PC-3 (cell line): ENCODE measurements at regions not wholly inside any gene's neighbourhood (a gene's known extent, or its start where the extent isn't known, plus 50 kb on each side); places are given as distances from the start of the nearest gene placed in this dataset.

Source experiments
- EZH2 ChIP-seq: fragments of 300-600 bp; sonication (generic); IDR thresholded peaks from one replicate; pipeline ENCODE4 v1.6.1; 2017; ENCODE audit warnings: antibody characterized with exemption, mild to moderate bottlenecking, low read length; ENCODE audit not compliant: unreplicated experiment
- TF ChIP-seq, protein P1 (sequence below): fragments of 300-600 bp; sonication (generic); conservative IDR thresholded peaks from 2 replicates; pipeline ENCODE4 v1.5.1; 2017; ENCODE audit warnings: antibody characterized with exemption, low read depth, mild to moderate bottlenecking, low read length

DNA sequence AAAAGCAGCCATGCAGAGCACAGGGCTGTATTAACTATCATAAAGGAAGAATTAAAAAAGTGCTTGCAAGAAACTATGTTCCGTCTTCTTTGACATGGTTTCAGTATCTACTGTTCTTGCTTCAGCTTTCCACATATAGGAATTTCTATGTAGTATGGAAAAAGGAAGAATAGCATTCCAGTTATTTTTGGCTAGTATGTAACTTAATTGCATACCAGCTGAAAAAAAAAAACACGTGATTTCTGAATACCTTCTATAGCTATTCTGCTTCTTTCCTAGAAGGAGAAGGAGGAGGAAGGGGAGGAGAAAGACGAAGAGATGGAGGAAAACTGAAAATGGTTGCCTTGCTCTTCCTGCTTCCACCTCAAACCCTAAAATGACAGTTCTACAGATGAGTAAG is 619.0 kb downstream of the KCTD12 start:
- TF ChIP-seq, protein P1, sequence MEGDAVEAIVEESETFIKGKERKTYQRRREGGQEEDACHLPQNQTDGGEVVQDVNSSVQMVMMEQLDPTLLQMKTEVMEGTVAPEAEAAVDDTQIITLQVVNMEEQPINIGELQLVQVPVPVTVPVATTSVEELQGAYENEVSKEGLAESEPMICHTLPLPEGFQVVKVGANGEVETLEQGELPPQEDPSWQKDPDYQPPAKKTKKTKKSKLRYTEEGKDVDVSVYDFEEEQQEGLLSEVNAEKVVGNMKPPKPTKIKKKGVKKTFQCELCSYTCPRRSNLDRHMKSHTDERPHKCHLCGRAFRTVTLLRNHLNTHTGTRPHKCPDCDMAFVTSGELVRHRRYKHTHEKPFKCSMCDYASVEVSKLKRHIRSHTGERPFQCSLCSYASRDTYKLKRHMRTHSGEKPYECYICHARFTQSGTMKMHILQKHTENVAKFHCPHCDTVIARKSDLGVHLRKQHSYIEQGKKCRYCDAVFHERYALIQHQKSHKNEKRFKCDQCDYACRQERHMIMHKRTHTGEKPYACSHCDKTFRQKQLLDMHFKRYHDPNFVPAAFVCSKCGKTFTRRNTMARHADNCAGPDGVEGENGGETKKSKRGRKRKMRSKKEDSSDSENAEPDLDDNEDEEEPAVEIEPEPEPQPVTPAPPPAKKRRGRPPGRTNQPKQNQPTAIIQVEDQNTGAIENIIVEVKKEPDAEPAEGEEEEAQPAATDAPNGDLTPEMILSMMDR = no peak
- TF ChIP-seq EZH2 = no peak
